IPS-15b (cell line): ENCODE measurements at regions not wholly inside any gene's neighbourhood (a gene's known extent, or its start where the extent isn't known, plus 50 kb on each side); places are given as distances from the start of the nearest gene placed in this dataset.

Source experiments
- H3K27me3 ChIP-seq: one replicate; pipeline ENCODE4 v1.6.1; 2013; ENCODE audit warnings: low read length; ENCODE audit not compliant: control insufficient read depth, insufficient read depth
- H3K36me3 ChIP-seq: one replicate; pipeline ENCODE4 v1.6.1; 2013; ENCODE audit warnings: low read length; ENCODE audit not compliant: control insufficient read depth, insufficient read depth
- H3K4me1 ChIP-seq: one replicate; pipeline ENCODE4 v1.6.1; 2013; ENCODE audit warnings: mild to moderate bottlenecking, low read length; ENCODE audit not compliant: control insufficient read depth, insufficient read depth
- H3K4me3 ChIP-seq: one replicate; pipeline ENCODE4 v1.5.1; 2013; ENCODE audit warnings: low read depth, low read length
- H3K9ac ChIP-seq: one replicate; pipeline ENCODE4 v1.6.1; 2013; ENCODE audit warnings: low read depth, mild to moderate bottlenecking, low read length
- H3K9me3 ChIP-seq: one replicate; pipeline ENCODE4 v1.6.1; 2013; ENCODE audit warnings: mild to moderate bottlenecking, low read length; ENCODE audit not compliant: control insufficient read depth, insufficient read depth

- H3K9me3 ChIP-seq = no peaks in the 10 kb centered on the region
- peaks cover 4% of the 10 kb centered on the region for H3K27me3 ChIP-seq
- no peak overlapping the region for H3K4me3 ChIP-seq
These were observed 56.0 kb upstream of the CD53 start for GRCh38 chr1:110816945-110817344.

DNA sequence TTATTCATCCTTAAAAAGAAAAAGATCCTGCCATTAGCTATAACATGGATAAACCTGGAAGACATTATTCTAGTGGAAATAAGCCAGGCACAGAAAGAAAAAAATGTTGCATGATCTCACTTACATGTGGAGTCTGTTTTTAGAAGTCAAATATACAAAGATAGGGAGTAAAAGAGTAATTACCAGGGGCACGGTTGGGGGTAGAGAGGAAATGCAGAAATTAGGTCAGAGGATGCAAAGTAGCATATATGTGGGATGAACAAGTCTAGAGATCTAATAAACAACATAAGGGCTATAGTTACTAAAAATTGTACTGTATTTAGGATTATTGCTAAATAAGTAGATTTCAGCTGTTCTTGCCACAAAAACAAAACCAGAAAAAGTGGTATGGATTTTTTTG, 61.4 kb upstream of the CD53 start:
- Histone ChIP-seq H3K9ac (no peak overlapping the region), H3K4me1 (no peaks in the 10 kb centered on the region), H3K9me3 (no peaks in the 10 kb centered on the region), H3K36me3 (no peaks in the 10 kb centered on the region), H3K27me3 (peaks cover 4% of the 10 kb centered on the region), H3K4me3 (no peak overlapping the region)

More at GRCh38 chr1:110816945-110817344, 56.0 kb upstream of the CD53 start:
- Histone ChIP-seq H3K4me1 (no peaks in the 10 kb centered on the region), H3K36me3 (no peaks in the 10 kb centered on the region), H3K9ac (no peak overlapping the region)

- Histone ChIP-seq H3K4me1 (no peaks in the 10 kb centered on the region), H3K27me3 (no peaks in the 10 kb centered on the region), H3K9me3 (no peaks in the 10 kb centered on the region), H3K9ac (no peak overlapping the region), H3K4me3 (no peak overlapping the region), H3K36me3 (no peaks in the 10 kb centered on the region)
These were observed 72.9 kb upstream of the CD53 start for GRCh38 chr1:110800079-110800478.

GRCh38 chr1:110798691-110799256, 74.2 kb upstream of the CD53 start:
- Histone ChIP-seq H3K36me3 (no peaks in the 10 kb centered on the region), H3K4me1 (no peaks in the 10 kb centered on the region), H3K9me3 (no peaks in the 10 kb centered on the region), H3K4me3 (no peak overlapping the region), H3K27me3 (no peaks in the 10 kb centered on the region), H3K9ac (no peak overlapping the region)

- Histone ChIP-seq H3K9ac (no peak overlapping the region), H3K27me3 (no peaks in the 10 kb centered on the region), H3K36me3 (no peaks in the 10 kb centered on the region), H3K9me3 (no peaks in the 10 kb centered on the region), H3K4me1 (no peaks in the 10 kb centered on the region), H3K4me3 (no peak overlapping the region)
These were observed 84.3 kb upstream of the CD53 start for GRCh38 chr1:110788673-110789072.

- Histone ChIP-seq H3K4me1 (no peaks in the 10 kb centered on the region), H3K9ac (no peak overlapping the region), H3K4me3 (no peak overlapping the region), H3K9me3 (no peaks in the 10 kb centered on the region), H3K27me3 (no peaks in the 10 kb centered on the region), H3K36me3 (no peaks in the 10 kb centered on the region)
These were observed 85.4 kb upstream of the CD53 start for GRCh38 chr1:110787328-110788071.

- no peaks in the 10 kb centered on the region for H3K36me3 ChIP-seq
- no peaks in the 10 kb centered on the region for H3K27me3 ChIP-seq
- no peak overlapping the region for H3K9ac ChIP-seq
- no peaks in the 10 kb centered on the region for H3K9me3 ChIP-seq
- no peaks in the 10 kb centered on the region for H3K4me1 ChIP-seq
- no peak overlapping the region for H3K4me3 ChIP-seq
These were observed 86.1 kb upstream of the CD53 start for GRCh38 chr1:110786802-110787327.

- Histone ChIP-seq H3K9ac (no peak overlapping the region), H3K27me3 (no peaks in the 10 kb centered on the region), H3K4me1 (no peaks in the 10 kb centered on the region), H3K36me3 (no peaks in the 10 kb centered on the region), H3K4me3 (no peak overlapping the region), H3K9me3 (no peaks in the 10 kb centered on the region)
These were observed 87.3 kb upstream of the CD53 start for GRCh38 chr1:110785612-110786011.

DNA sequence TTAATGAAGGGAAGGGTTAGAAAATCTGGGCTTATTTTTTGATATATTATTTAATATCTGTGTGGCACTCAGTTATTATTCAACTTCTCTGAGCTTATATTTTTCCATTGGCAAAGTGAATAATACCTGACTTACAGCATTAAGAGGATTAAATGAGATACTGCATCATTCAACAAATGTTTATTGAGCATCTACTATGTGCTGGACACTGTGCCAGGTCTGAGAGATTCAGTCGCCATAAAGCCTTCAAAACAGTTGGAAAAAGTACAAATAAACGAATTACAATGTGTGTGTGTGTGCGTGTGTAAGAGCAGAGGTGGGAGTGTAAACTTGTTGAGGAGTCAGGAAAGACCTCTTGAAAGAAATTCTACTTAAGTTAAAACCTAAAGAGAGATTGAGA, 87.9 kb upstream of the CD53 start:
- Histone ChIP-seq H3K4me3 (no peak overlapping the region), H3K9me3 (no peaks in the 10 kb centered on the region), H3K4me1 (no peaks in the 10 kb centered on the region), H3K9ac (no peak overlapping the region), H3K27me3 (peaks cover 4% of the 10 kb centered on the region), H3K36me3 (no peaks in the 10 kb centered on the region)

- H3K27me3 ChIP-seq = peaks cover 17% of the 10 kb centered on the region
- no peaks in the 10 kb centered on the region for H3K9me3 ChIP-seq
- no peak overlapping the region for H3K9ac ChIP-seq
- H3K36me3 ChIP-seq = no peaks in the 10 kb centered on the region
- no peak overlapping the region for H3K4me3 ChIP-seq
- no peaks in the 10 kb centered on the region for H3K4me1 ChIP-seq
These were observed 89.5 kb upstream of the CD53 start for GRCh38 chr1:110783292-110783918.

DNA sequence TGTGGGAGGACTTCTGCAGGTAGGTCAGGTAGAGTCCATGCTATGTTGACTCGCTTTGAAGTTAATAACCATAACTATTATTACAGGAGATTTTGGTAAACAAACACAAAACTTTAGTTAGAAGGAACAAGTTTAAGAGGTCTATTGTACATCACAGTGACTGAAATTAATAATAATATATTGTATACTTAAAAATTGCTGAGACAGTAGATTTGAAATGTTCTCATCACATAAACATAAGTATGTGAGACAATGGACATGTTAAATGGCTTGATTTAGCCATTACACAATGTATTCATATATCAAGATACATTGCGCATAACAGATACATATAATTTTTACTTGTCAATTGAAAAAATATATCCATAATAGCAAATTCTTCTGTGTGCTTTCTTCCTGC, 91.4 kb upstream of the CD53 start:
- no peaks in the 10 kb centered on the region for H3K36me3 ChIP-seq
- H3K9ac ChIP-seq = no peak overlapping the region

More for the DNA sequence above, 91.4 kb upstream of the CD53 start:
- Histone ChIP-seq H3K4me3 (no peak overlapping the region), H3K4me1 (no peaks in the 10 kb centered on the region), H3K27me3 (peaks cover 26% of the 10 kb centered on the region), H3K9me3 (no peaks in the 10 kb centered on the region)
